Gastroesophageal sphincter (tissue), 3 donors: ENCODE measurements at regions not wholly inside any gene's neighbourhood (a gene's known extent, or its start where the extent isn't known, plus 50 kb on each side); places are given as distances from the start of the nearest gene placed in this dataset.

Experiments
- CTCF ChIP-seq, 4 experiments: fragments of 200-600 bp in 2 of 4; fragments of 450-650 bp in 2 of 4; sonication (generic) in 1 of 4; IDR thresholded peaks; one replicate each; pipeline ENCODE4 v1.5.1; 2017 to 2019; ENCODE audit warnings: antibody characterized with exemption in 4 of 4, mild to moderate bottlenecking in 2 of 4, moderate library complexity in 2 of 4
- EP300 ChIP-seq: sonication (generic); formaldehyde crosslinking; IDR thresholded peaks from one replicate; pipeline ENCODE4 v1.6.1; 2017; ENCODE audit warnings: antibody characterized with exemption, mild to moderate bottlenecking
- POLR2A ChIP-seq, 2 donors: fragments of 450-650 bp; IDR thresholded peaks; one replicate each; pipeline ENCODE4 v1.6.1; 2017; ENCODE audit warnings: antibody characterized with exemption in 2 of 2, mild to moderate bottlenecking in 2 of 2, moderate library complexity in 1 of 2
- POLR2AphosphoS5 ChIP-seq: sonication (generic); formaldehyde crosslinking; IDR thresholded peaks from one replicate; pipeline ENCODE4 v1.6.1; 2017; ENCODE audit warnings: antibody characterized with exemption

GRCh38 chr13:70955887-70956286 lies 847.6 kb upstream of the KLHL1 start:
- TF ChIP-seq EP300 (no peak), POLR2A (IDR thresholded peaks at IDR 0.05) (no peak), CTCF (IDR thresholded peaks at IDR 0.05) (no peak), POLR2AphosphoS5 (no peak)
